K562 (cell line): ENCODE measurements at regions not wholly inside any gene's neighbourhood (a gene's known extent, or its start where the extent isn't known, plus 50 kb on each side); places are given as distances from the start of the nearest gene placed in this dataset.

ENCODE experiments used
- AFF1 ChIP-seq, 2 experiments: fragments of 450-650 bp; IDR thresholded peaks; 2 replicates each; pipeline ENCODE4 v1.6.1; 2018; ENCODE audit warnings: mild to moderate bottlenecking in 2 of 2, low read depth in 1 of 2; ENCODE audit not compliant: partially characterized antibody in 2 of 2
- PHB2 ChIP-seq: fragments of 450-650 bp; IDR thresholded peaks from 2 replicates; pipeline ENCODE4 v1.6.1; 2017; ENCODE audit warnings: low read depth
- ZBTB1 ChIP-seq: sonication (generic); formaldehyde crosslinking; IDR thresholded peaks from 2 replicates; pipeline ENCODE4 v1.8.1; 2023; ENCODE audit warnings: missing genetic modification reagents, low read depth, mild to moderate bottlenecking, borderline replicate concordance
- ZNF174 ChIP-seq: fragments of 250-450 bp; sonication (Bioruptor Pico); IDR thresholded peaks from 2 replicates; pipeline ENCODE4 v1.4.0; 2020; ENCODE audit warnings: mild to moderate bottlenecking
- TF ChIP-seq, protein P1 (sequence below), 2 experiments: IDR thresholded peaks; 2 replicates each; pipeline ENCODE4 v1.6.1; 2011; ENCODE audit warnings: borderline replicate concordance in 1 of 2, control low read depth in 1 of 2, low read depth in 1 of 2, low read length in 1 of 2, mild to moderate bottlenecking in 1 of 2, mixed read lengths in 1 of 2, moderate library complexity in 1 of 2; ENCODE audit not compliant: insufficient read depth in 1 of 2, insufficient read length in 1 of 2, poor library complexity in 1 of 2, severe bottlenecking in 1 of 2; ENCODE audit errors: extremely low read depth in 1 of 2

DNA sequence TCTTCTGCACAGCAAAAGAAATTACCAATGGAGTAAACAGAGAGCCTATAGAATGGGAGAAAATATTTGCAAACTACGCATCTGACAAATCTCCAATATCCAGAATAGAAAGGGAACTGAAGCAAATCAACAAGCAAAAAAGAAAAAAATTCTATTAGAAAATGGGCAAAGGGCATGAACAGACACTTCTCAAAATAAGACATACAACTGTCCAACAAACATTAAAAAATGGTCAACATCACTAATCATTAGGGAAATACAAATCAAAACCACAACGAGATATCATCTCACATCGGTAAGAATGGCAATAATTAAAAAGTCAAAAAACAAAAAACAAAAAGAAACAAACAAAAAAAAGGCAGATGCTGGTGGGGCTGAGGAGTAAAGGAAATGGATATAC lies 356.4 kb downstream of the ADCYAP1 start (continued):
- TF ChIP-seq AFF1 (IDR thresholded peaks at IDR 0.05; ENCODE audit: low read depth in 1 of 2, partially characterized antibody in 2 of 2) (peak in 1 of 2 experiments; percentile 99), PHB2 (no peak), ZNF174 (CRISPR knock-in tag) (no peak), ZBTB1 (CRISPR knock-in tag) (no peak)
- TF ChIP-seq, protein P1, sequence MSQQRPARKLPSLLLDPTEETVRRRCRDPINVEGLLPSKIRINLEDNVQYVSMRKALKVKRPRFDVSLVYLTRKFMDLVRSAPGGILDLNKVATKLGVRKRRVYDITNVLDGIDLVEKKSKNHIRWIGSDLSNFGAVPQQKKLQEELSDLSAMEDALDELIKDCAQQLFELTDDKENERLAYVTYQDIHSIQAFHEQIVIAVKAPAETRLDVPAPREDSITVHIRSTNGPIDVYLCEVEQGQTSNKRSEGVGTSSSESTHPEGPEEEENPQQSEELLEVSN (IDR thresholded peaks at IDR 0.05; ENCODE audit: borderline replicate concordance in 1 of 2, extremely low read depth in 1 of 2, insufficient read depth in 1 of 2, insufficient read length in 1 of 2, low read depth in 1 of 2, low read length in 1 of 2, poor library complexity in 1 of 2, severe bottlenecking in 1 of 2) = no peak
- TF ChIP-seq, all 486 proteins: peak for 1
